ENCODE measurements at regions not wholly inside any gene's neighbourhood (a gene's known extent, or its start where the extent isn't known, plus 50 kb on each side); places are given as distances from the start of the nearest gene placed in this dataset.

GRCh38 chr3:102125994-102126368, 276.7 kb downstream of the NFKBIZ start:
- no peaks in the 10 kb centered on the region for H3K36me3 ChIP-seq
- H3K9me3 ChIP-seq (ENCODE audit: severe bottlenecking): no peaks in the 10 kb centered on the region
- no peak for TF ChIP-seq CTCF (IDR thresholded peaks at IDR 0.05; ENCODE audit: low read depth, low read length)
- H3K27me3 ChIP-seq (ENCODE audit: insufficient read depth, low read depth, severe bottlenecking): no peaks in the 10 kb centered on the region
- no peak for DNase-seq
- H3K4me3 ChIP-seq (ENCODE audit: low read depth, low read length): no peak overlapping the region
- H3K27ac ChIP-seq: no peak overlapping the region

- TF ChIP-seq CTCF (IDR thresholded peaks at IDR 0.05; ENCODE audit: low read depth, low read length): no peak
- Histone ChIP-seq H3K36me3 (no peaks in the 10 kb centered on the region), H3K27me3 (ENCODE audit: insufficient read depth, low read depth, severe bottlenecking) (no peaks in the 10 kb centered on the region), H3K4me3 (ENCODE audit: low read depth, low read length) (no peak overlapping the region), H3K9me3 (ENCODE audit: severe bottlenecking) (no peaks in the 10 kb centered on the region), H3K27ac (no peak overlapping the region)
- DNase-seq: no peak
Measured at GRCh38 chr3:102129760-102130608, 280.7 kb downstream of the NFKBIZ start.

- Histone ChIP-seq H3K4me3 (ENCODE audit: low read depth, low read length) (no peak overlapping the region), H3K9me3 (ENCODE audit: severe bottlenecking) (no peaks in the 10 kb centered on the region), H3K27me3 (ENCODE audit: insufficient read depth, low read depth, severe bottlenecking) (no peaks in the 10 kb centered on the region), H3K36me3 (no peaks in the 10 kb centered on the region), H3K27ac (no peak overlapping the region)
- no peak for DNase-seq
- TF ChIP-seq CTCF (IDR thresholded peaks at IDR 0.05; ENCODE audit: low read depth, low read length): no peak
Measured at GRCh38 chr3:102132370-102132769, 283.1 kb downstream of the NFKBIZ start.

GRCh38 chr3:102133376-102133775, 284.1 kb downstream of the NFKBIZ start:
- H3K4me3 ChIP-seq (ENCODE audit: low read depth, low read length): no peak overlapping the region
- no peak overlapping the region for H3K27ac ChIP-seq
- no peak for TF ChIP-seq CTCF (IDR thresholded peaks at IDR 0.05; ENCODE audit: low read depth, low read length)
- no peak for DNase-seq
- no peaks in the 10 kb centered on the region for H3K9me3 ChIP-seq (ENCODE audit: severe bottlenecking)
- no peaks in the 10 kb centered on the region for H3K27me3 ChIP-seq (ENCODE audit: insufficient read depth, low read depth, severe bottlenecking)
- H3K36me3 ChIP-seq: no peaks in the 10 kb centered on the region

GRCh38 chr3:102135316-102135715, 286.0 kb downstream of the NFKBIZ start:
- no peak for TF ChIP-seq CTCF (IDR thresholded peaks at IDR 0.05; ENCODE audit: low read depth, low read length)
- Histone ChIP-seq H3K9me3 (ENCODE audit: severe bottlenecking) (no peaks in the 10 kb centered on the region), H3K36me3 (no peaks in the 10 kb centered on the region), H3K27ac (no peak overlapping the region), H3K27me3 (ENCODE audit: insufficient read depth, low read depth, severe bottlenecking) (no peaks in the 10 kb centered on the region), H3K4me3 (ENCODE audit: low read depth, low read length) (no peak overlapping the region)
- DNase-seq: no peak

- no peaks in the 10 kb centered on the region for H3K36me3 ChIP-seq
- no peaks in the 10 kb centered on the region for H3K9me3 ChIP-seq (ENCODE audit: severe bottlenecking)
- no peaks in the 10 kb centered on the region for H3K27me3 ChIP-seq (ENCODE audit: insufficient read depth, low read depth, severe bottlenecking)
- no peak for DNase-seq
- no peak for TF ChIP-seq CTCF (IDR thresholded peaks at IDR 0.05; ENCODE audit: low read depth, low read length)
- no peak overlapping the region for H3K27ac ChIP-seq
- no peak overlapping the region for H3K4me3 ChIP-seq (ENCODE audit: low read depth, low read length)
Measured at GRCh38 chr3:102136183-102136582, 286.9 kb downstream of the NFKBIZ start.
